AG09319 (cell line): ENCODE measurements at regions not wholly inside any gene's neighbourhood (a gene's known extent, or its start where the extent isn't known, plus 50 kb on each side); places are given as distances from the start of the nearest gene placed in this dataset.

Experiments used
- DNase-seq: peaks from one replicate; pipeline ENCODE4 v3.0.0-alpha.2; 2010; ENCODE audit warnings: low read depth; ENCODE audit errors: extremely low read depth
- CTCF ChIP-seq: IDR thresholded peaks from 2 replicates; pipeline ENCODE4 v1.5.1; 2011; ENCODE audit warnings: low read depth, mild to moderate bottlenecking, inconsistent platforms, low read length, moderate library complexity

- TF ChIP-seq CTCF: no peak
- no peak for DNase-seq
Measured at GRCh38 chr6:169864148-169865020, 113.0 kb downstream of the ERMARD start.

- TF ChIP-seq CTCF: no peak
- DNase-seq: no peak
Measured at GRCh38 chr6:169863710-169864109, 112.3 kb downstream of the ERMARD start.

GRCh38 chr6:169862892-169863525 lies 111.6 kb downstream of the ERMARD start:
- TF ChIP-seq CTCF: no peak
- no peak for DNase-seq

- no peak for TF ChIP-seq CTCF
- DNase-seq: no peak
Measured at GRCh38 chr6:169862043-169862891, 110.8 kb downstream of the ERMARD start.

GRCh38 chr6:169861431-169862042 lies 110.1 kb downstream of the ERMARD start:
- no peak for DNase-seq
- no peak for TF ChIP-seq CTCF

GRCh38 chr6:169859978-169860703 lies 108.7 kb downstream of the ERMARD start:
- DNase-seq: no peak
- TF ChIP-seq CTCF: no peak
